ENCODE measurements at regions not wholly inside any gene's neighbourhood (a gene's known extent, or its start where the extent isn't known, plus 50 kb on each side); places are given as distances from the start of the nearest gene placed in this dataset.

DNA sequence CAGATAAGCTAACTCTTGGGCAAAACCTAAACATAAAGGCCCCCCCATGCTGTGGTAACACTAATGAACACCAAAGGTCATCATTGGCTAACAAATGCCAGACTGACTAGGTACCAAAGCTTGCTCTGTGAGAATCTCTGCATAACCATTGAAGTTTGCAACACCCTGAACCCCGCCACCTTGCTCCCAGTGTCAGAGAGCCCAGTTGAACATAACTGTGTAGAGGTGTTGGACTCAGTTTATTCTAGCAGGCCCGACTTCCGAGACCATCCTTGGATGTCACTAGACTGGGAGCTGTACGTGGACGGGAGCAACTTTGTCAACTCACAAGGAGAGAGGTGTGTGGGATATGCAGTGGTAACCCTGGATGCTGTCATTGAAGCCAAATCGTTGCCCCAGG lies 602.2 kb downstream of the UQCRFS1 start:
- no peak overlapping the region for H3K9ac ChIP-seq (ENCODE audit: low read depth, low read length, poor library complexity, severe bottlenecking)
- no peaks in the 10 kb centered on the region for H3K9me2 ChIP-seq (replicated peaks; ENCODE audit: low read depth, low read length)
- H3K4me3 ChIP-seq (ENCODE audit: low read length, poor library complexity, severe bottlenecking): no peak overlapping the region
- no peak overlapping the region for H3K4me2 ChIP-seq (ENCODE audit: low read depth, low read length, poor library complexity, severe bottlenecking)
- no peaks in the 10 kb centered on the region for H3K79me2 ChIP-seq (ENCODE audit: insufficient read depth, low read length)
- H4K20me1 ChIP-seq (ENCODE audit: insufficient read depth, low read length, poor library complexity, severe bottlenecking): no peaks in the 10 kb centered on the region
- no peaks in the 10 kb centered on the region for H3F3A ChIP-seq (ENCODE audit: low read depth)
- H3K4me1 ChIP-seq (ENCODE audit: insufficient read depth, low read length, poor library complexity, severe bottlenecking): no peaks in the 10 kb centered on the region
- H2AFZ ChIP-seq (ENCODE audit: low read length): no peak overlapping the region
- TF ChIP-seq EZH2phosphoT487 (IDR thresholded peaks at IDR 0.05; ENCODE audit: borderline replicate concordance): no peak
- TF ChIP-seq, protein P1, sequence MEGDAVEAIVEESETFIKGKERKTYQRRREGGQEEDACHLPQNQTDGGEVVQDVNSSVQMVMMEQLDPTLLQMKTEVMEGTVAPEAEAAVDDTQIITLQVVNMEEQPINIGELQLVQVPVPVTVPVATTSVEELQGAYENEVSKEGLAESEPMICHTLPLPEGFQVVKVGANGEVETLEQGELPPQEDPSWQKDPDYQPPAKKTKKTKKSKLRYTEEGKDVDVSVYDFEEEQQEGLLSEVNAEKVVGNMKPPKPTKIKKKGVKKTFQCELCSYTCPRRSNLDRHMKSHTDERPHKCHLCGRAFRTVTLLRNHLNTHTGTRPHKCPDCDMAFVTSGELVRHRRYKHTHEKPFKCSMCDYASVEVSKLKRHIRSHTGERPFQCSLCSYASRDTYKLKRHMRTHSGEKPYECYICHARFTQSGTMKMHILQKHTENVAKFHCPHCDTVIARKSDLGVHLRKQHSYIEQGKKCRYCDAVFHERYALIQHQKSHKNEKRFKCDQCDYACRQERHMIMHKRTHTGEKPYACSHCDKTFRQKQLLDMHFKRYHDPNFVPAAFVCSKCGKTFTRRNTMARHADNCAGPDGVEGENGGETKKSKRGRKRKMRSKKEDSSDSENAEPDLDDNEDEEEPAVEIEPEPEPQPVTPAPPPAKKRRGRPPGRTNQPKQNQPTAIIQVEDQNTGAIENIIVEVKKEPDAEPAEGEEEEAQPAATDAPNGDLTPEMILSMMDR (conservative IDR thresholded peaks at IDR 0.05; ENCODE audit: low read length): no peak
- no peaks in the 10 kb centered on the region for H3K27me3 ChIP-seq (ENCODE audit: insufficient read depth, low read length, poor library complexity, severe bottlenecking)
- H3K9me3 ChIP-seq (ENCODE audit: insufficient read depth, low read depth, low read length): peaks cover 8% of the 10 kb centered on the region; the same call in 1 of the 2 replicates
- no peaks in the 10 kb centered on the region for H3K36me3 ChIP-seq (ENCODE audit: insufficient read depth, low read length)

DNA sequence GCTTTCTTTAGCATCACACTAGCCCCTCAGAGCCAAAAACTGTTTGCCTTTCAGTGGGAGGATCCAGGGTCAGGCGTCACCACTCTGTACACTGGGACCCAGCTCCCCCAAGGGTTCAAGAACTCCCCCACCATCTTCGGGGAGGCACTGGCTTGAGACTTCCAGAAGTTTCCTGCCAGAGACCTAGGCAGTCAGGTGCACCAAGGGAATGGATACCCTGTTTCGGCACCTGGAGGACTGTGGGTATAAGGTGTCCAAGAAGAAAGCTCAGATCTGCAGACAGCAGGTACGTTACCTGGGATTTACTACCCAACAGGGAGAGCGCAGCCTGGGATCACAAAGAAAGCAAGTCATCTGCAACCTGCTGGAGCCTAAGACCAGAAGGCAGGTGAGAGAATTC lies 603.0 kb downstream of the UQCRFS1 start:
- Histone ChIP-seq H4K20me1 (ENCODE audit: insufficient read depth, low read length, poor library complexity, severe bottlenecking) (no peaks in the 10 kb centered on the region), H3K9me3 (ENCODE audit: insufficient read depth, low read depth, low read length) (peaks cover 9% of the 10 kb centered on the region; the same call in 1 of the 2 replicates), H3K4me3 (ENCODE audit: low read length, poor library complexity, severe bottlenecking) (no peak overlapping the region), H3K79me2 (ENCODE audit: insufficient read depth, low read length) (no peaks in the 10 kb centered on the region), H3K9me2 (replicated peaks; ENCODE audit: low read depth, low read length) (no peaks in the 10 kb centered on the region), H3K36me3 (ENCODE audit: insufficient read depth, low read length) (no peaks in the 10 kb centered on the region), H2AFZ (ENCODE audit: low read length) (no peak overlapping the region), H3K9ac (ENCODE audit: low read depth, low read length, poor library complexity, severe bottlenecking) (no peak overlapping the region), H3K27me3 (ENCODE audit: insufficient read depth, low read length, poor library complexity, severe bottlenecking) (no peaks in the 10 kb centered on the region), H3K4me1 (ENCODE audit: insufficient read depth, low read length, poor library complexity, severe bottlenecking) (no peaks in the 10 kb centered on the region), H3F3A (ENCODE audit: low read depth) (no peaks in the 10 kb centered on the region), H3K4me2 (ENCODE audit: low read depth, low read length, poor library complexity, severe bottlenecking) (no peak overlapping the region)
- no peak for TF ChIP-seq EZH2phosphoT487 (IDR thresholded peaks at IDR 0.05; ENCODE audit: borderline replicate concordance)
- TF ChIP-seq, protein P1 (conservative IDR thresholded peaks at IDR 0.05; ENCODE audit: low read length): no peak

DNA sequence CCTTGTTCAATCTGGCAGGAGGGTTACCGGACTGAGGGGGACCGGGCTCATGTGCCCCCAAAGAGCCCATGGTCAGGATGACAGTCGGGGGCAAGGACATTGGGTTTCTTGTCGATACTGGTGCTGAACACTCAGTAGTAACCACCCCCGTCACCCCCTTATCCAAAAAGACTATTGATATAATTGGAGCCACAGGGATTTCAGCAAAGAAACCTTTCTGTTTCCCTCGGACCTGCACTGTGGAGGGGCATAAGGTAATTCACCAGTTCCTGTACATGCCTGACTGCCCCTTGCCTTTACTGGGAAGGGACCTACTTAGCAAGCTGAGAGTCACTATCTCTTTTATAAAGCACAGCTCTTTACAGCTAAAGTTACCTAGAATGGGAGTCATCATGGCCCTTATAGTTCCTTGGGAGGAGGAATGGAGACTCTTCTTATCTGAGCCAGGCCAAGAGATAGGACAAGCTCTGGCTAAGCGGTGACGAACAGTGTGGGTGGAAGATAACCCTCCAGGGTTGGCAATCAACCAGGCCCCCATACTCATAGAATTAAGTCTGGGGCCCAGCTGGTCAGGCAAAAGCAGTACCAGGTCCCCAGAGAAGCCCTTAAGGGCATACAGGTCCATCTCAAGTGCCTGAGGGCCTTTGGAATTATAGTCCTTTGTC lies 603.7 kb downstream of the UQCRFS1 start:
- H3K9ac ChIP-seq (ENCODE audit: low read depth, low read length, poor library complexity, severe bottlenecking): no peak overlapping the region
- H3F3A ChIP-seq (ENCODE audit: low read depth): no peaks in the 10 kb centered on the region
- no peak for TF ChIP-seq EZH2phosphoT487 (IDR thresholded peaks at IDR 0.05; ENCODE audit: borderline replicate concordance)
- TF ChIP-seq, protein P1 (conservative IDR thresholded peaks at IDR 0.05; ENCODE audit: low read length): no peak
- no peak overlapping the region for H3K4me3 ChIP-seq (ENCODE audit: low read length, poor library complexity, severe bottlenecking)
- H3K4me2 ChIP-seq (ENCODE audit: low read depth, low read length, poor library complexity, severe bottlenecking): no peak overlapping the region
- H3K9me2 ChIP-seq (replicated peaks; ENCODE audit: low read depth, low read length): no peaks in the 10 kb centered on the region
- H4K20me1 ChIP-seq (ENCODE audit: insufficient read depth, low read length, poor library complexity, severe bottlenecking): no peaks in the 10 kb centered on the region
- H3K27me3 ChIP-seq (ENCODE audit: insufficient read depth, low read length, poor library complexity, severe bottlenecking): no peaks in the 10 kb centered on the region
- H2AFZ ChIP-seq (ENCODE audit: low read length): no peak overlapping the region
- no peaks in the 10 kb centered on the region for H3K79me2 ChIP-seq (ENCODE audit: insufficient read depth, low read length)
- no peaks in the 10 kb centered on the region for H3K36me3 ChIP-seq (ENCODE audit: insufficient read depth, low read length)
- peaks cover 8% of the 10 kb centered on the region; the same call in 1 of the 2 replicates for H3K9me3 ChIP-seq (ENCODE audit: insufficient read depth, low read depth, low read length)
- H3K4me1 ChIP-seq (ENCODE audit: insufficient read depth, low read length, poor library complexity, severe bottlenecking): no peaks in the 10 kb centered on the region

Measured in Loucy (cell line).